ENCODE measurements at regions not wholly inside any gene's neighbourhood (a gene's known extent, or its start where the extent isn't known, plus 50 kb on each side); places are given as distances from the start of the nearest gene placed in this dataset.

- TF ChIP-seq CTCF (IDR thresholded peaks at IDR 0.05; ENCODE audit: insufficient read depth, low read length) (no peak), GABPA (IDR thresholded peaks at IDR 0.05; ENCODE audit: low read depth) (no peak)
Measured at GRCh38 chr10:10516346-10517130, 501.1 kb upstream of the CELF2 start.

Data from HL-60 (cell line).